Esophagus muscularis mucosa (tissue), 3 donors: ENCODE measurements at regions not wholly inside any gene's neighbourhood (a gene's known extent, or its start where the extent isn't known, plus 50 kb on each side); places are given as distances from the start of the nearest gene placed in this dataset.

Source experiments
- POLR2A ChIP-seq: fragments of 450-650 bp; IDR thresholded peaks from one replicate; pipeline ENCODE4 v1.6.1; 2017; ENCODE audit warnings: antibody characterized with exemption, moderate library complexity, mild to moderate bottlenecking, low read depth
- TF ChIP-seq, protein P1 (sequence below), 3 experiments: fragments of 200-600 bp in 2 of 3; fragments of 450-650 bp in 1 of 3; sonication (generic) in 2 of 3; IDR thresholded peaks; one replicate each; pipeline ENCODE4 v1.5.1; 2017 to 2019; ENCODE audit warnings: antibody characterized with exemption in 3 of 3, mild to moderate bottlenecking in 2 of 3, moderate library complexity in 1 of 3

DNA sequence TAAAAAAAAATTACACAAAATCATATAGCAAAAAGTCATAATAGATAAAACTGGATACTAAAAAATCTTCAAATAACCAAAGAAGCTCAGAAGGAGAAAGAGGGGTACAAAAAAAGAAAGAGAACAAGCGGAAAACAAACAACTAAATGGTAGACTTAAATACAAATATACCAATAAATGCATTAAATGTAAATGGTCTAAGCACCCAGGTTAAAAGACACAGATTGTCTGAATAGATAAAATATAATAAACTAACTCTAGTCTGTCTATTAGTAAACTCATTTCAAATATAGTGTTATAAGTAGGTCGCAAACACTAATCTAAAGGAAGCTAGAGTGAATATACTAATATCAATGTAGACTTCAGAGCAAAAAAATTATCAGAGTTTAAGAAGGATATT, 357.4 kb downstream of the METTL4 start:
- TF ChIP-seq, protein P1, sequence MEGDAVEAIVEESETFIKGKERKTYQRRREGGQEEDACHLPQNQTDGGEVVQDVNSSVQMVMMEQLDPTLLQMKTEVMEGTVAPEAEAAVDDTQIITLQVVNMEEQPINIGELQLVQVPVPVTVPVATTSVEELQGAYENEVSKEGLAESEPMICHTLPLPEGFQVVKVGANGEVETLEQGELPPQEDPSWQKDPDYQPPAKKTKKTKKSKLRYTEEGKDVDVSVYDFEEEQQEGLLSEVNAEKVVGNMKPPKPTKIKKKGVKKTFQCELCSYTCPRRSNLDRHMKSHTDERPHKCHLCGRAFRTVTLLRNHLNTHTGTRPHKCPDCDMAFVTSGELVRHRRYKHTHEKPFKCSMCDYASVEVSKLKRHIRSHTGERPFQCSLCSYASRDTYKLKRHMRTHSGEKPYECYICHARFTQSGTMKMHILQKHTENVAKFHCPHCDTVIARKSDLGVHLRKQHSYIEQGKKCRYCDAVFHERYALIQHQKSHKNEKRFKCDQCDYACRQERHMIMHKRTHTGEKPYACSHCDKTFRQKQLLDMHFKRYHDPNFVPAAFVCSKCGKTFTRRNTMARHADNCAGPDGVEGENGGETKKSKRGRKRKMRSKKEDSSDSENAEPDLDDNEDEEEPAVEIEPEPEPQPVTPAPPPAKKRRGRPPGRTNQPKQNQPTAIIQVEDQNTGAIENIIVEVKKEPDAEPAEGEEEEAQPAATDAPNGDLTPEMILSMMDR (IDR thresholded peaks at IDR 0.05), result no peak
- TF ChIP-seq POLR2A, result no peak
